ENCODE measurements at regions not wholly inside any gene's neighbourhood (a gene's known extent, or its start where the extent isn't known, plus 50 kb on each side); places are given as distances from the start of the nearest gene placed in this dataset.

DNA sequence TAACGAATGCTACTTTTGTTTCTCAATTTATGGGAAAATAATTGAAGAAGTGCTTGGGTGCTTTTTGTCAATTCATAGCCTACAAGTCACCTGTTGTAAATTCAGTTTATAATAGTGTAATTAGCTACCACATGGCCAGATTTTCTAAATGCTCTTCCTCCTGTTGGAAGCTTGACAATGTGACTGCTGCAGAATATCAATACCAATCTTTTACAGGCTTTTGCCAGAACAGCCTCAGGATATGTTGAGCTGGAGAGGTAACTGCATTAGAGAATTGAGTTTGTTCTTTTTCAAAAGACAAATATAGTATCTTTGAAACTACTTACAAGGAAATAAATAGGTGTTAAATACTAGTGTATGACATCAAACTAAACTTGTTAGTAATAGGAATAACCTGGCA is 277.8 kb downstream of the POU4F1 start:
- DNase-seq = no peak

DNA sequence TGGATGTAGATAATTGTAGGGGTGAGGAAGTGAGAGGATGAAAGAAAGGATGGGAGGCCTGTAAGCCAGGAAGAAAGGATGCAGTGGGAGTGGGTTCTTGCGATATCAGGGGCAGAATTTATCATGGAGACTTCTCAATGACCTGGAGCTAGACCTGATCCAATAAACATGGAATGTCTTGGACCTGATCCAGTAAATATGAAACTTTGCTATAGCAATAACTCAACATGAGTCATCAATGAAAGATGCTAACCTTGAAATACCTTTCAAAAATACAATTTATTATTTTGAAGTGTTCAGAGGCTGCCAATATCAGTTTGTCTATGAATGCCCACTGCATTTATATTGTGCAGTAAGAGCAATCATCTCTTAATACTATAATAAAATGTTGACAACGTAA is 279.5 kb downstream of the POU4F1 start:
- DNase-seq = no peak

DNA sequence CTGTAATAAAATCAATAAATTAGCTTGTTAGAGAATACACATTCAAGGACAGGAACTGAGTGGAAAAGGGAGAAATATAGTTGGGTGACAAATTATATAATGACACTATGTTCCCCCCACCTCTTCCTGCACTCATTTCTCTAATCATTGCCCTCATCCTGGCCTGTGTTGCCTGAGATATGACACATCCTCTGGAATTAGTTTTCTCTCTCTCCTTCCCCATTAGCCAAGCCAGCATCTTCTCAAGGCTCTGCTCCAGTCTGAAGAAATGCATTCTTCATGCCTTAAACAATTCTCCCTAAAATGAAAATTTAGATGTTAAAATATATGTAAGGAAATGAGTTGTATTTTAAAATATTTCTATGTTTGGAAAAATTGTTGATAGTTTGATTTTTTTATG is 280.3 kb downstream of the POU4F1 start:
- no peak for DNase-seq

DNA sequence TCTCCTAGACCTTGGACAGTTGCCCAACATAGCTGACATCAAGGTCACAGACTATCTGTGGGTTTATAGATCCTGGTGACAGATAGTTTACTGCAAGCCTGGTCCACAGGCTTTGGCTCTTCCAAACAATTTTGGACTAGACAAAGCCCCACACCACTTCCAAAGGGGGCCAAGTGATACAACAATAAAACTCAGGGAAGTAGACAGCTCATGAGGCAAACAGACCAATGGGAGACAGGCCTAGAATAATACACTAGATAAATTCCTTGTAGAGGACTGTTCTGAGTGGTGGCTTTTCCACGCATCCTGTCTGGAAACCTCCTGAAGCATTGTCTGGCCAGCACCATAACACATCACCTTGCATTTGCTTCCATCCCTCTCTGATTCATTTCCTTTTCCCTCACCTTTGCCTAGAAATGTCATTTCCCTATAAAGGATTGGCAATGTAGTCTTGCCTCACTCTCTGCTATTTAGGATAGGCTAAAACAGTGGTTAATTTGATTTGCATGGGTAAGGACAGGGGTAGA is 284.2 kb downstream of the POU4F1 start:
- DNase-seq = no peak

DNA sequence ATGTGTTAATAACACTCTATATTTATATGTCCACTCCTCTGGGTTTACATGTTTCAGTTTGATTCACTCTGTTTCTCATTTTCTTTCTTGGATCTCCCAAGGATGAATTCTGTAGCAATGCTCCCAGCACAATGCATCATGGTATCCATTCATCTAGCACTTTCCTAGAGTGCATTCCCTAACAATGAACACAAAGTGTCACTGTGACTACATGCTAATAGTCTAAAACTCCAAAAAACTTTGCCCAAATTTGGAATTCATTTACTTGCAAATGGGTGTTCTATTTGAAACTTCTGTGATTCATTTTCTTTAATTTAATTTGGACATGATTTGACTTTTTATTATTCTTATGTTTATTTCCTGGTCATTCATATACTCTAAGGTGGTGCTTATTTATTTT is 286.3 kb downstream of the POU4F1 start:
- no peak for DNase-seq

DNA sequence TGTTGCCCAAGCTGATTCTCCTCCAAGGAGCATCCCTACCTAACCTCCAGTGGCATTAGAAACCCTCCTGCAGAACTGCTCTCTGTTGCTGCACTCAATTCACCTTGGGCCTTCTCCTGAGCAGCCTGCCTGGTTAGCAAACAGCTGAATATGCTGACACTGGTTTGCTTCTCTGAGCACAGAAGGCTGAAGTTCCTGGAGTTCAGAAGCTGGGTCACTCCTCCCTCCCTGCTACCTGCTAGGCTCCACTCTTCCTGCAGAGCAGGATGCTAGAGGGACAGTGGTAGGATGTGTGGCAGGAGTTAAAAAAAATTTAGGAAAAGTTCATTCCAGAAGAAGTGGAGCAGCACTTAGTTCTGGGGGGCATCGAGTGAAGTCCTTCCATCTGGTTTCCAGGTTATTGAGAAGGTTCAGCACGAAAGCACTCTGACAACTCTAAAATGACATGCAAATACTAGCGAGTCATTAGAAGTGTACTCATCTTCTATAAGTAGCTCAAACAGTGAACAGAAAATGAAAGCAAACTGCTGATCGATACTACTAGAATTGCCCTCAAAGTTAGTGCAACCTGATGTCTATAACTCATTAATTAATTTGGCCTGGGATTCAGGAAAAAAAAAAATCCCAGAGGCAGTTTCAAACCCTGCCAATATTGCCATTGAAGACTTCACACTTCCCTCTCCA is 293.7 kb downstream of the POU4F1 start:
- no peak for DNase-seq

DNA sequence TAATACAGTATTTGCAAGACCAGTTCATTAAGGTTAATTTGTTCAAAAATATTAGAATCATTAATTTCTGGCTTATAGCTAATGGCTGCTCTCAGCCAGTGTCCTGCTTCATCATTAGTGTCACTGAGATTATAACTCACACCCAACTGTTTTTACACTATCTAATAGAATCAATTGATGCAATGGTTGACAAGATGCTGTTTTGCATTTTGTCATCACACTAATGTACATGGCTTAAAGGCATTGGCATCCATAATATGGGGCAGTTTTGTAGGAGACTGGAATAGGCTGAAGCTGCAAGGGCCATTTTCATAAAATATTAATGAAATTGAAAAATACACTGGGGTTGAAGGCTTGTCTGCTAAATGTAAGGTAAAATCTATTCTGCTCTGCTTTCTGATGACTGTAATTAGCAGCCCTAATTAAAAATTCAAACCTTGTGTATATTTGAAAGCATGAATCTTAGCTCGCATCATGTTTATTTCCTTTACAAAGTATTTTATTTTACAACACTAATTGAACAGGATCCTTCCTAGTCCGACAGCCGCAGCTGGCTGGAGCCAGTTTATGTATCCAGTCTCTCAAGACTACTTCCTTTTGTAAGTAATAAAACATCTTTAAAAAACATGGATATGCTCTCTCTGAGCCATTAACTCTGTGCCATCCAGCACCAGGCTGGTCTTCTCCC is 296.7 kb downstream of the POU4F1 start:
- DNase-seq = no peak

DNA sequence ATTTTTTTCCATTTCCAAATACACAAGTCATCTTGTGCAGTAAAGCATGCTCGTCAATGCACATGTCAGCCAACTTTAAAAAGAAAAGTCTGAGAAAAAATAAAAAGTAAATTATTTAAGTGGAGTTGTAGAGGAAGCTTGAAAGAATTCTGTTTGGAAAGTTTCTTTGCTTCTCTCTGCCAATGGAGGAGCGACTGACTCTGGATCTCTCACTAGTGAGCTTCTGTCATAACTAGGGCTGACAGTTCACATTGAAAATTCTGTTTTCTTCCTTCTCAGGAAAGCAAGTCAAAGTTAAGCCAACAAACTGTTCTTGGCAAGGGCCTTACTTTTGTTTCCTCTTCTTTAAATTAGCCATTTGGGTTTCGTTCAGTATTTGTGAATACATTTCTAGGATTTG is 298.2 kb downstream of the POU4F1 start:
- DNase-seq = no peak

DNA sequence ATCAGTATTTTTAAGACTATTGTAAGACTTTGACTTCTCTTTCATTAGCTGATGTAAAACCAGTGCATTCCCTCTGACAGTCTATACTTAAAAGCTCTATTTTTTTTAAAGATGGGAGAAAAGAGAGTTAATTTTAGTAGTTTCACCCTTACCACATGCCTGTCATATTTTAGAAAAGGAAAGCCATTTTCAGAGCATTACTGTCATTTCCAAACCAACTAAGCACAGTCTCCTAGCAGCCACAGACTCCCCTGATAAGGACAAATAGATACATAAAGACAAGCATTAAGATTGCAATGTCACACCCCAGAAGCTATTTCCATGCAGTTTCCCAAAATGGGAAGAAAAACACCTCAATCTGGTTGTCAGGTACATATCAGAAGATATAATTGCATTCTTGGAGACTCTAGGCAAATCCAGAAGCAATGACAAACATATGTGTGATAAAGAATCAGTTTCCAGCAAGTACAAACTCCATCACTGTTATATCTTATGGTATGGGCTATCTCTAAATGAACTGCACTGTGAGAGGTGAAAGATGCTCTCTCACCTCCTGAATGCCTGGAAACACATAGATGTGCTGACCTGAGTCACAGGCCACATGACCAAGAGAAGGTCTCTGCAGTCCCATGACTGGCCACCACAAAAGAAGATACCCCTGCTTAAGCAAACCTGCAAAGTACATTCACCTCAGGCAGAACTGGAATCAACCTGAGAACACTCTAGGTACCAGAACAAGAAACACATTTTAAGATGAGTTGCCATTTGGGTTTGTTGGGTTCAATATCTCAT is 303.3 kb downstream of the POU4F1 start:
- DNase-seq = no peak

DNA sequence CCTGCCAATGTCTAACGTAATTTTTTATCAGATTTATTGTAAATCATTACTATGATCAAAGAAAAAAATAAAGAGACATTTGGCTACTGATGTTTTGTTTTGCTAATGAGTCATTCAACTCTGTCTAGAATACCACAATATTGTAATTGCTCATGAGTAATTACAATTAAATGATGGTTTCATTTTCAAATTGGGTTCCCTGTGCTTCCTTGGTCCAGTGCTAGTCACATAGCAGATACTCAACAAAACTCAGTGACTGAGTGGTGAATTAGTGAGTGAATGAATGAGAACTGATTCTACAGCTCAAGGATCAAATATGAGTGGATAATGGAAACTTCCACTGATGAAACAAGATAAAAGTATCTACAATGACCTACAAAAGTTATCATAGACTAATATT is 304.7 kb downstream of the POU4F1 start:
- DNase-seq = no peak

DNA sequence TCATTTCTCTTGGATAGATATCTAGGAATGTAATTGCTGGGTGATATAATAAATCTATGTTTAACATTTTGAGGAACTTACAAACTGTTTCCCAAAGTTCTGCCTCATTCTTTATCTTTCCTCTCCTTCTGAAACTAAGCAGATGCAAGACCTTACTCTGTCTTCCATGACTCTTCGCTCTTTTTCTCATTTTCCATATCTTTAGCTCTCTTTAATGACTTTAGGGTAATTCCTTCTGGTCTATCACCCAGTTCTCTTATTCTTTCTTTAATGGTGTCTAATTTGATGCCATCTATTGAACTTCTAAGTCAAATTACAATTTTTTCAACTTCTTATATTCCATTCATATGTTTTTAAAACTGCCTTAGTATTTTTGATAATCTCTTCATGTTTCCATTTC is 316.6 kb downstream of the POU4F1 start:
- no peak for DNase-seq

DNA sequence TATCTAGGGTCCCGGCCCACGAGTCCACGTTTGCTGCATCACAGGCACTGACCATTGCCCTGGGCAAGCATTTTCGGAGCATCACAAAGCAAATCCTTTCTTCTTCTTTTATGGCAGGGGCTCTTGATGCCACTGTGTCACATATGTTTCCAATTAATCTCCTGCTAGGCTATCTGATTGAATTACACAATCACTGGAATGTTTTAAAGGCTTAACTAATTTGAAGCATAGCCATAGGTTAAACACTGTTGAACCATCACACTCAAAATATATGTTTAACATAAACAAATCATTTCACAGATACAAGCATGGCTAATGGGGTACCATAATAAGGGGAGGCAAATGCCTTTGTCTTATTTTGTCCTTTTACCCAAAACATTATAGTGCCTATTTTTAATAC is 338.3 kb downstream of the POU4F1 start:
- no peak for DNase-seq

DNA sequence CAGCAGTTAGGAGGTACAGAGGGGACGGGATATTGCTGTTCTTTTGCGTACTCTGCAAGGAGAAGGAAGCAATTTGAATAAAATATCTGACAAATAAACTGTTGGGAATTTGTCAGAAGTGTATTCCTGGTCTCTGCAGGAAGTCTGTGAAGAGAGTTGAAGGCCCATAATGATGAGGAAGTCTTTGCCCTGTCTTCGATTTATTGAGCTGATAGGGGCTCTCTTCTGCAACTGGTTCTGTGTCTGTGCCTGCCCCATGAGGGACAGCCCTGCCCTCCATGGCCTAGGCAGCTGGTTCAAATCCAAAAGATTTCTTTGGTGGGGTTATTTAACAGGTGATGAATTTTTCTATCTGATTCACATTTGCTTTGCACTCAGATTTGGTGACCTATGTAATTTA is 339.7 kb upstream of the EDNRB start:
- no peak for DNase-seq

DNA sequence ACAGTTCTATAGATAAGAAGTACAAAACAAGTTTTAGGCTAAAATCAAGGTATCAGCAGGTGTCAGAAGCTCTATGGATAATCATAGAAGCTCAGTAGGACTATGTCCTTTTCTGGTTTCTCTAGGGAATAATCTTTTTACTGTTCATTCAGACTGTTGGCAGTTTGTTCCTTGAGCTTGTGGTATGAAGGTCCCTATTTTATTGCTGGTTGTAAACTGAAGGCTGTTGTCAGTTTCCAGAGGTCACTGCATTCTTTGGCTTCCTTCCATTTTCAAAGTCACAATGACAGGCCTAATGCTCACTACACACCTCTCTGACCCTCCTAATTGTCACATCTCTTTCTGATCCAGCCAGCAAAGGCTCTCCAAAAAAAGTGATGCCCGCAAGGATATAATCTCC is 337.9 kb upstream of the EDNRB start:
- no peak for DNase-seq

DNA sequence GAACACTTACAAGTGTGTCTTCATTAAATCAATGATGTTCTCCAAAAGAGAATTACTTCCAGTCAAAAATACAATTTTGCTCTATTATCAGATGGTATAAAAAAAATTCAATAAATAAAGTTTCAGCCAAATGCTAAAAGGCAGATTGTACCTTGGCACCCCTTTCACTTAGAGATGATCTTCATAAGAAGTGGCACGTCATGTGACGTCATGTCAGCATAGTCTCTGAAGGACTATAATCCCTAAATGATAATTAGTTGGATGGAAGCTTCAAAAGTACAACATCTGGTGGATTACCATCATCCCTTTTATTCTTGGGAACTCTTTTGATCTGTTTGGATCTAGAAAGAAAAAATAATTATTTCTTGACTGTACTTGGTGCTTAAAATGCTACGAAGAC is 335.5 kb upstream of the EDNRB start:
- no peak for DNase-seq

DNA sequence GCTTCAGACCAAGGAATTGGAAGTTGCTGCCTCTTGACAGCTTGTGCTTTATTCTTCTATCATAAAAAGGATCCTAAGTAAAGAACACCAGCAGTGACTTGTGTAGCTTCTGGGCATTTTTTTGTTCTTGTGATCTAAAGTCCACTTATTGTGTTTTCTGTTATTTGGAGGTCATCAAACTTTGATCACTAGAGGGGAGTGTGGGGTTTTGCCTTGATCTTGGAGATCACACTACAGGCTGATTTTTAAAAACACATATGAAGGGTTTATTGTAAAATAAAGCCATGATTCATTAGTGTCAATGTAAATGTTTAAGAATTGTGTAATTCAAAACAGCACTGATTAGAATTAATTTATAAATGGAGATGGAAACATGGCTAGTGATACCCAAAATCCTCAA is 328.7 kb upstream of the EDNRB start:
- DNase-seq = no peak

DNA sequence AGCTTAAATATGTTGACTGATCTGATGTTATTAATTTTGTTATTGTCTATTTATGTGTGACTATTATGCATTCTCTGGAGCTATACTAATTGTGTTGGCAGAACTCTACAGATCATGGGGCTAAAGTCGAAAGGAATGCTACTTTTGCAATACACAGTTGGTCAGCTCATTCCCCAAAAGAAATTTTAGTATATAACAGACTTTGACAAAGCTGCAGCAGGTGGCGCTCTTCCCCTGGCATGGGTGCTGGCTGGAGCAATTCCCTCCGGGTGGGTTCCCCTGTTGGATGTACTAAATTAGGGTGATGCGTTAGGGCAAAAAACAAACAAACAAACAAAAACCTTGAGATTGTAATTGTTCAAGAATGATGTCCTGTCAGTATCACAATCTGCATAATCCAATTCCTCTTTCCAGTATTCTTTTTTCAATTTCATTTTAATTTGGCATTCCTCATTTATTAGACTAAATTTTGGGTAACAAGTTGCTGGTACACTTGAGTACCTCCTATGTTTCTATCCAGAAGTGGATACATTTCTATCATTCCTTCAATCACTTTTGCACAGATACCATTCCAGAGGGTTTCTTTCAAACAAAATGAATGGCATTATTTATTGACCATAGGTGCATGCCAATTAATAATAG is 322.8 kb upstream of the EDNRB start:
- DNase-seq = no peak

DNA sequence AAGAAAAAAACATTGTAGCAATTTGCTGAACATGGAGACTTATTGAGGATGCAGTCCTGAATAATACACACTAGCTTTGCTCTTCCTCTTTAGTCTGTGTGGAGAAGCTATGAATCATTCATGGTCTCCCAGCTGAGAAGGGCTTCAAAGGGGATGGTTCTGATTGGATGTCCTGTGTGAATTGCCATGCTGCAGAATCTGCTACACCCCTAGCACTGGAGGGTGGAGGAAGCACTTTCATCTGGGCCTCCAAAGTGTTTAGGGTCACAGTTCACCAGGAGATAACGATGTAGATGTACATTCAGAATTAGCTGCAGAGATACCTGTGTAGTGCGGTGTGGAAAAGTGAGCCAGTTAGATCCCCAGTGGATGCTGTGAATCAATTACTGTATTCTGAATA is 321.1 kb upstream of the EDNRB start:
- no peak for DNase-seq

DNA sequence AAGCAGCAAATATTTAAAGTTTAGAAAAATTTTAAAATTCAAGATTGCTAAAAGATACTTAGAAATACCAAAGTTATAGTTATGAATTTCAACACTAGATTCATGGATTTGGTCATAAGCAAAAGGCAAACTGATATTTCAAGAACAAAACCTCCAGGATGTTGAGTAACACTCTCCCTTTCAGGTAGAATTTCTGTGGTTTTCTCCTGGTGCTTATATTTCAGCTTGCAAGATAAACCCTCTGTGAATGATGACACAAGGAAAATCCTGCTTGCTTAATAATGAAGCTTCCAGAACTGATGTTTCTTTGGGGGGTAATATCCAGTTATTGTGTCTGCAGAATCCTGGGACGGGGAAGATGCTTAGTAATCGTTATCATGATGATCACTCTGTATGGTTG is 320.3 kb upstream of the EDNRB start:
- no peak for DNase-seq

DNA sequence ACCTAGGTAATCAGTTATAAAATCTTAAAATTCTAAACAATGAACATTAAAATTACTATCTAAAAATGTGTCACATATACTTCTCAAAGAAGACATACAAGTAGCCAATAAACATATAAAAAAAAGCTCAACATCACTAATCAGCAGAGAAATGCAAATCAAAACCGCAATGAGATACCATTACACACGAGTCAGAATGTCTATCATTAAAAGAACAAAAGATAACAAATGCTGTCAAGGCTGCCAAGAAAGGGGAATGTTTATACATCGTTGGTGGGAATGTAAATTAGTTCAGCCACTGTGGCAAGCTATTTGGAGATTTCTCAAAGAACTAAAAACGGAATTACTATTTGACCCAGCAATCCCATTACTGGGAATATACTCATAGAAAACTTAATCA is 310.3 kb upstream of the EDNRB start:
- DNase-seq = no peak

DNA sequence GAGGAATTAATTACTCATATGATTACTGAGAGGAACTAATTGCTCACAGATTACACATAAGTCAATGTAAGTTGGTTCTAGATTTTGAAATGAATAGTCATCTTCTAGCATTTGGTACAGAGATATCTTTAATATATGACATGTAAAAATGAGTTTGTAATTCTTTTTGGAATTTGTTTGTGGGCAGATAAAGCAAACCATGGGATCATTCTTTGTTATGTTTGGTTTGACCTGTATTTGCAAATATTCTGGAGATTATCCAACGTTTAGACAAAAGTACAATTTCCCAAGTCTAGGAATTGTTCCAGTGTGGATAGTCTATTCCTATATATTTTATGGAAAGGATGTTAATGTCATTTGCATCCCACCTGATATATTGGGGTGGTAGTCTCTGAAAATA is 309.6 kb upstream of the EDNRB start:
- DNase-seq = no peak

DNA sequence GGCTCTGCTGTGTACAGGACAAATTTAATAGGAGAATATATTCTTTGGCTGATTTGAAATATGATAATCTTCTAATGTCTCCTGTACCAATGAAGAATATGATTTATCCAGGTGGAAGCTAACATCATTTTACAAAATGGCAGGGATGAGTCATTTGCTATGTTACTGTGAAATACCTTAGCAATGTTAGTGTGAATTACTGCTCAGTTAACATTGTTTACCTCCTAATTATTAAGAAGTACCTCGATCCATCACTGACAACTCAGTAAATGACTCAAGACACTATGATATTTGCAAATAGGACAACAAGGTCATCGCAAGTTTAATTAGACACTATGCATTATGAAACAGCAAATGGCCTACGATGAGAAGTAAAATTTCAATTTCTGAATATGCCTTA is 309.1 kb upstream of the EDNRB start:
- no peak for DNase-seq

DNA sequence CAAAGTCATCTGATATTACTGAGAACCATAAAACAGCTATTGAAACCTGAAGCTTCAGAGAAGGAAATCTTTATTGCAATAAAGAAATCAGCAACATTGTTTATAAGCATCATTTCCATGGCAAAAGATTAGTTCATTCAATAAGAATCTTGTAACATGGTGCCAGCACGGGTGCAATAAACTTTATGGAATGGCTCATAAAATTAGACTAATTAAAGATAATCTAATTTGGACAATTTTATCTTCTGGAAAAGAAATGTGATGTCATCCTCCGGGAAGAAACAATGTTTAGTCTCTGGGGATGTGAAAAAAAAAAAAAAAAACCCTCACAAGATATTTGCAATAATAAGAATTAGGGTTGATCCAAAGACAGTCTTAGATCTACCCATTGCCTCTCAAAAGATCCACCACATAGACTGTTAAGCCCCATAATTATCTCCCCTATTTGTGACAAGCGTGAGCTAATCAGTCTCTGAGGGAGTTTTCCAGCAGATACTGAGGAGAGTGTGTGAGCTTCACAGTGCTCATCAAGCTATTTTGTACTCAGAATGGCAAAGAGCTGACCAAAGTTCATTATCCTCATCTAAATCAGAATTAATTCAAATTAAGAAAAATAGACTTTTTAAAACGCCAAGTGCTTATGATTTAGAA is 297.0 kb upstream of the EDNRB start:
- DNase-seq = no peak

Measured in CD4-positive, alpha-beta T cell treated with Interleukin-17A for 1 hour (primary cell).